Transverse colon (tissue), 3 donors: ENCODE measurements at regions not wholly inside any gene's neighbourhood (a gene's known extent, or its start where the extent isn't known, plus 50 kb on each side); places are given as distances from the start of the nearest gene placed in this dataset.

ENCODE experiments used
- CTCF ChIP-seq, 5 experiments: fragments of 200-600 bp in 3 of 5; fragments of 450-650 bp in 2 of 5; sonication (generic) in 3 of 5; IDR thresholded peaks; 1 replicate in 2 of 5; 2 replicates in 3 of 5; pipeline ENCODE4 v1.5.1; 2016 to 2017; ENCODE audit warnings: antibody characterized with exemption in 5 of 5, inconsistent platforms in 3 of 5, mild to moderate bottlenecking in 2 of 5, moderate library complexity in 1 of 5
- POLR2A ChIP-seq: fragments of 450-650 bp; IDR thresholded peaks from one replicate; pipeline ENCODE4 v1.6.1; 2016; ENCODE audit warnings: antibody characterized with exemption, mild to moderate bottlenecking, moderate library complexity

- TF ChIP-seq CTCF (IDR thresholded peaks at IDR 0.05) (no peak), POLR2A (no peak)
Measured at GRCh38 chr12:19981944-19982343, 386.4 kb upstream of the PDE3A start.
